Urothelium cell line (cell line): ENCODE measurements at regions not wholly inside any gene's neighbourhood (a gene's known extent, or its start where the extent isn't known, plus 50 kb on each side); places are given as distances from the start of the nearest gene placed in this dataset.

Experiments used
- DNase-seq: peaks from one replicate; pipeline ENCODE4 v3.0.0; 2011; ENCODE audit warnings: low spot score, mixed read lengths
- FAIRE-seq: peaks from 2 replicates; lab custom pipeline; 2011; peaks lifted over from hg19 to GRCh38; lab: Jason Lieb, UNC

GRCh38 chr14:97331526-97331925 is 534.3 kb downstream of the VRK1 start:
- DNase-seq, result no peak
- no peak for FAIRE-seq

- FAIRE-seq, result no peak
- DNase-seq, result no peak
Measured at GRCh38 chr14:97336179-97336578, 539.0 kb downstream of the VRK1 start.

GRCh38 chr14:97336816-97337215 is 539.6 kb downstream of the VRK1 start:
- no peak for FAIRE-seq
- no peak for DNase-seq

- DNase-seq (no peak), FAIRE-seq (no peak)
Measured at GRCh38 chr14:97337267-97337666, 540.1 kb downstream of the VRK1 start.

GRCh38 chr14:97337670-97338069 is 540.5 kb downstream of the VRK1 start:
- DNase-seq (no peak), FAIRE-seq (no peak)

GRCh38 chr14:97344666-97345065 is 547.5 kb downstream of the VRK1 start:
- DNase-seq (no peak), FAIRE-seq (no peak)

- DNase-seq (no peak), FAIRE-seq (no peak)
Measured at GRCh38 chr14:97346675-97347074, 549.5 kb downstream of the VRK1 start.

GRCh38 chr14:97349463-97349862 is 552.3 kb downstream of the VRK1 start:
- DNase-seq (no peak), FAIRE-seq (no peak)

GRCh38 chr14:97349946-97350345 is 552.8 kb downstream of the VRK1 start:
- DNase-seq (no peak), FAIRE-seq (no peak)

- no peak for DNase-seq
- FAIRE-seq, result no peak
Measured at GRCh38 chr14:97350415-97350814, 553.2 kb downstream of the VRK1 start.

GRCh38 chr14:97350894-97351731 is 553.9 kb downstream of the VRK1 start:
- DNase-seq (no peak), FAIRE-seq (no peak)

GRCh38 chr14:97353102-97353501 is 555.9 kb downstream of the VRK1 start:
- FAIRE-seq (no peak), DNase-seq (no peak)

GRCh38 chr14:97354119-97354722 is 557.0 kb downstream of the VRK1 start:
- DNase-seq (no peak), FAIRE-seq (no peak)

GRCh38 chr14:97359341-97359740 is 562.2 kb downstream of the VRK1 start:
- FAIRE-seq (no peak), DNase-seq (no peak)

GRCh38 chr14:97361181-97361580 is 564.0 kb downstream of the VRK1 start:
- DNase-seq (no peak), FAIRE-seq (no peak)

GRCh38 chr14:97361958-97362357 is 564.8 kb downstream of the VRK1 start:
- DNase-seq (no peak), FAIRE-seq (no peak)

- DNase-seq (no peak), FAIRE-seq (no peak)
Measured at GRCh38 chr14:97366400-97366799, 569.2 kb downstream of the VRK1 start.

GRCh38 chr14:97367278-97367677 is 570.1 kb downstream of the VRK1 start:
- FAIRE-seq (no peak), DNase-seq (no peak)

GRCh38 chr14:97368049-97368448 is 570.9 kb downstream of the VRK1 start:
- FAIRE-seq (no peak), DNase-seq (no peak)

- DNase-seq (no peak), FAIRE-seq (no peak)
Measured at GRCh38 chr14:97368900-97369564, 571.9 kb downstream of the VRK1 start.

GRCh38 chr14:97369901-97370300 is 572.7 kb downstream of the VRK1 start:
- DNase-seq (no peak), FAIRE-seq (no peak)

- FAIRE-seq (no peak), DNase-seq (no peak)
Measured at GRCh38 chr14:97376310-97376709, 579.1 kb downstream of the VRK1 start.
